Neural progenitor cell (in vitro differentiated cells): ENCODE measurements at regions not wholly inside any gene's neighbourhood (a gene's known extent, or its start where the extent isn't known, plus 50 kb on each side); places are given as distances from the start of the nearest gene placed in this dataset.

Source experiments
- CTCF ChIP-seq: fragments of 200-600 bp; sonication (generic); IDR thresholded peaks from 2 replicates; pipeline ENCODE4 v1.5.1; 2017; ENCODE audit warnings: antibody characterized with exemption, mild to moderate bottlenecking
- EZH2 ChIP-seq: fragments of 200-600 bp; sonication (generic); IDR thresholded peaks from 2 replicates; pipeline ENCODE4 v1.6.1; 2017; ENCODE audit warnings: antibody characterized with exemption, mild to moderate bottlenecking, moderate library complexity

- no peak for TF ChIP-seq CTCF
- no peak for TF ChIP-seq EZH2
Measured at GRCh38 chr7:93048136-93048930, 69.4 kb downstream of the SAMD9 start.
